Prostate gland (tissue), 2 donors: ENCODE measurements at regions not wholly inside any gene's neighbourhood (a gene's known extent, or its start where the extent isn't known, plus 50 kb on each side); places are given as distances from the start of the nearest gene placed in this dataset.

Experiments used
- DNase-seq: peaks from one replicate; pipeline ENCODE4 v3.0.0-alpha.2; 2019; ENCODE audit warnings: low spot score
- H3K27ac ChIP-seq, 2 donors: fragments of 200-600 bp; sonication (generic); 2 replicates each; pipeline ENCODE4 v1.5.1; 2017 to 2019
- H3K27me3 ChIP-seq: fragments of 200-600 bp; sonication (generic); replicated peaks from 2 replicates; pipeline ENCODE4 v1.5.1; 2019; ENCODE audit not compliant: insufficient read depth
- H3K36me3 ChIP-seq, 2 donors: fragments of 200-600 bp; sonication (generic); 1 replicate in 1 of 2; 2 replicates in 1 of 2; pipeline versions ENCODE4 v1.5.1 to v1.8.1; 2017 to 2019
- H3K4me1 ChIP-seq: fragments of 200-600 bp; sonication (generic); replicated peaks from 2 replicates; pipeline ENCODE4 v1.5.1; 2019
- H3K4me3 ChIP-seq, 2 donors: fragments of 200-600 bp; sonication (generic); 2 replicates each; pipeline ENCODE4 v1.5.1; 2017 to 2019
- H3K9me3 ChIP-seq: fragments of 200-600 bp; sonication (generic); 2 replicates; pipeline ENCODE4 v1.5.1; 2017
- POLR2A ChIP-seq: fragments of 450-650 bp; IDR thresholded peaks from one replicate; pipeline ENCODE4 v1.6.1; 2016; ENCODE audit warnings: antibody characterized with exemption, mild to moderate bottlenecking
- POLR2AphosphoS5 ChIP-seq: sonication (generic); formaldehyde crosslinking; IDR thresholded peaks from one replicate; pipeline ENCODE4 v1.6.1; 2017; ENCODE audit warnings: antibody characterized with exemption
- WGBS: methylation state at CpG from one replicate; pipeline ENCODE4 v1.1.5; 2018; 5-methylcytosine and 5-hydroxymethylcytosine counted together
- intact Hi-C: fragments of 100-400 bp; cut with DNase I; formaldehyde crosslinking; loops from one replicate; pipeline ENCODE4 v1.14.2; 2022
- TF ChIP-seq, protein P1 (sequence below), 4 experiments: fragments of 200-600 bp in 2 of 4; fragments of 450-650 bp in 2 of 4; sonication (generic) in 2 of 4; IDR thresholded peaks; 1 replicate in 3 of 4; 2 replicates in 1 of 4; pipeline ENCODE4 v1.5.1; 2016 to 2019; ENCODE audit warnings: antibody characterized with exemption in 4 of 4, mild to moderate bottlenecking in 2 of 4, moderate library complexity in 2 of 4

DNA sequence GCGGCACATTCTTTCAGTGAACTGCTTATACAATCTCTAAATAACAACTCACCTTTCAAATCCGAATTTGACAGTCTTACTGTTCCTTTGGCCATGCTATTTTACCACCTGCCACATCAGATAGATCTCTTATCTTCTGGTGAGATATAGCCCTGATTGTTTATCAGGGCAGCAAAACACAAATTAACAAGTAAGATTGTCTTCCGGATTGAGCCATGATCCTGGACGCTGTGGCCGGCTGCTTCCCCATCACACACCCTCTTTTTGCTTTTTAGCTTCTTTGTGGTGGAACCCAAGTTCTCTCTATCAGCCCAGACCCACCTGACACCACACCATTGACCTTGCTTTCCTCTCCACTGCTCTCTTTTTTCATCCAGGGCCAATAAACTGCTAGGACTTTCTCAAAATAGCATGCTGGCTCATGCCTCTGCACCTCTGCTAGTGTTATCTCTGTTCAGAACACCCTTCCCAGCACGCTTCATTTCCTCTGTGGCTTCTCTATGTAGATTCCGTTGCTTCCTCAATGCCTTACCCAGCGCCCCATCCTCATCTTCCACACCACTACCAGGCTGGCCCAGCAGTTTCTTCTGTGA lies 111.8 kb upstream of the CNTNAP5 start:
- 52% methylated on average over 8 of the region's 8 CpGs for WGBS
- Histone ChIP-seq H3K27ac (no peak overlapping the region), H3K36me3 (no peaks in the 10 kb centered on the region), H3K27me3 (no peaks in the 10 kb centered on the region), H3K4me3 (no peak overlapping the region), H3K9me3 (no peaks in the 10 kb centered on the region), H3K4me1 (no peaks in the 10 kb centered on the region)
- intact Hi-C loops: no loop called here
- DNase-seq: no peak
- TF ChIP-seq POLR2AphosphoS5 (no peak), POLR2A (no peak)
- TF ChIP-seq, protein P1, sequence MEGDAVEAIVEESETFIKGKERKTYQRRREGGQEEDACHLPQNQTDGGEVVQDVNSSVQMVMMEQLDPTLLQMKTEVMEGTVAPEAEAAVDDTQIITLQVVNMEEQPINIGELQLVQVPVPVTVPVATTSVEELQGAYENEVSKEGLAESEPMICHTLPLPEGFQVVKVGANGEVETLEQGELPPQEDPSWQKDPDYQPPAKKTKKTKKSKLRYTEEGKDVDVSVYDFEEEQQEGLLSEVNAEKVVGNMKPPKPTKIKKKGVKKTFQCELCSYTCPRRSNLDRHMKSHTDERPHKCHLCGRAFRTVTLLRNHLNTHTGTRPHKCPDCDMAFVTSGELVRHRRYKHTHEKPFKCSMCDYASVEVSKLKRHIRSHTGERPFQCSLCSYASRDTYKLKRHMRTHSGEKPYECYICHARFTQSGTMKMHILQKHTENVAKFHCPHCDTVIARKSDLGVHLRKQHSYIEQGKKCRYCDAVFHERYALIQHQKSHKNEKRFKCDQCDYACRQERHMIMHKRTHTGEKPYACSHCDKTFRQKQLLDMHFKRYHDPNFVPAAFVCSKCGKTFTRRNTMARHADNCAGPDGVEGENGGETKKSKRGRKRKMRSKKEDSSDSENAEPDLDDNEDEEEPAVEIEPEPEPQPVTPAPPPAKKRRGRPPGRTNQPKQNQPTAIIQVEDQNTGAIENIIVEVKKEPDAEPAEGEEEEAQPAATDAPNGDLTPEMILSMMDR (IDR thresholded peaks at IDR 0.05): no peak

DNA sequence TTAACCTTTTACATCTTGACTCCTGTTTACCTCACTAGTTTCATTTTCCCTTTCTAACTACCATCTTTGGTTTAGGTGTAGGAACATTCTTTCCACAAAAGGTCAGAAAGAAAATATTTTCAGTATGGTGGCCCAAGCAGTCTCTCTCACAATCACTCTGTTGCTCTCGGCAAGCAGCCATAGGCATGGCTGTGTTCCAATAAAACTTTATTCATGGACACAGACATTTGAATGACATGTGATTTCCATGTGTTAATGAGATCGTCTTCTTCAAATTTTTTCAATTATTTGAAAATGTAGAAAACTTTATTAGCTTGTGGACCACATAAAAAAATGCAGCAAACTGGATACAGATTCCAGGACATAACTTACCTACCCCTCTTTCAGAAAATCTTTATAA lies 109.7 kb upstream of the CNTNAP5 start:
- H3K9me3 ChIP-seq: no peaks in the 10 kb centered on the region
- no peak overlapping the region for H3K27ac ChIP-seq
- no peaks in the 10 kb centered on the region for H3K4me1 ChIP-seq
- 93% methylated on average over 2 of the region's 2 CpGs for WGBS
- no peaks in the 10 kb centered on the region for H3K27me3 ChIP-seq
- DNase-seq: no peak
- no peaks in the 10 kb centered on the region for H3K36me3 ChIP-seq
- TF ChIP-seq POLR2AphosphoS5 (no peak), POLR2A (no peak)
- TF ChIP-seq, protein P1 (IDR thresholded peaks at IDR 0.05): no peak
- intact Hi-C loops: no loop called here
- H3K4me3 ChIP-seq: no peak overlapping the region

DNA sequence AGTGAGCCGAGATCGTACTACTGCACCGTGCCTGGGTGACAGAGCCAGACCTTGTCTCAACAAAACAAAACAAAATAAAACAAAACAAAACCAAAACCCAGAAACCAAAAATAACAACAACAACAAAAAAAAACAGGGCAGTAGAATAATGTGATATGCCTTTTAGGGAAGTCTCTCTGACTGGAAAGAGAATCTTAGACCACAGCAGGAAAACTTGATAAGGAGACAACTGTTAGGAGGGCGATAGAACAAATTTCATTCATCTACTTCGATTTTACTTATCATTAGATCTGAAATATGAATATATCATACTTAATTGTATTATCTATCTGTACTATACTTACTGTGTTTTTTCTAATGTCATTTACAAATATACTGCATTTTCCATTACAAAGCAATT lies 109.0 kb upstream of the CNTNAP5 start:
- Histone ChIP-seq H3K27ac (no peak overlapping the region), H3K27me3 (no peaks in the 10 kb centered on the region), H3K9me3 (no peaks in the 10 kb centered on the region), H3K4me3 (no peak overlapping the region), H3K4me1 (no peaks in the 10 kb centered on the region), H3K36me3 (no peaks in the 10 kb centered on the region)
- 83% methylated on average over 5 of the region's 5 CpGs for WGBS
- intact Hi-C loops: no loop called here
- TF ChIP-seq, protein P1 (IDR thresholded peaks at IDR 0.05): no peak
- TF ChIP-seq POLR2AphosphoS5: no peak
- no peak for TF ChIP-seq POLR2A
- DNase-seq: no peak

DNA sequence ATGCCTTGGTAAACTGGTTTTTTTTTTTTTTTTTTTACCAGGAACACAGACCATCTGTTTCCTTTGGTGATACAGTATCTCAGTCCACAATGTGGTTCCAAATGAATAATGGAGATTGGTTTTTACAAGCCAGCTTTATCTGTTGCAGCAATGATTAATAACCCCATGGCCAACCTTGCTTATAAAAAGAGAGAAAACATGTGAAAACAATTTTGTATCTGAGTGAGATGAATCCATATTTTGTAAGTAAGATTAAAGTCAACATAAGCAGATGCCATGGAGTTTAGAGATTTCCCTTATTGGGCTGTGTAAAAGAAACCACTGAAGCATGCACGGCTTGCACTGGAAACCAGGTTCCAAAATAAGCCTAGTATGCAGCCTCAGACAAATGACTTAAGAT lies 108.6 kb upstream of the CNTNAP5 start:
- intact Hi-C loops: no loop called here
- no peak overlapping the region for H3K4me3 ChIP-seq
- no peaks in the 10 kb centered on the region for H3K27me3 ChIP-seq
- WGBS: 46% methylated on average over 1 of the region's 1 CpG
- no peak overlapping the region for H3K27ac ChIP-seq
- no peak for DNase-seq
- no peaks in the 10 kb centered on the region for H3K36me3 ChIP-seq
- H3K4me1 ChIP-seq: no peaks in the 10 kb centered on the region
- TF ChIP-seq POLR2A (no peak), POLR2AphosphoS5 (no peak)
- TF ChIP-seq, protein P1 (IDR thresholded peaks at IDR 0.05): no peak
- H3K9me3 ChIP-seq: no peaks in the 10 kb centered on the region

DNA sequence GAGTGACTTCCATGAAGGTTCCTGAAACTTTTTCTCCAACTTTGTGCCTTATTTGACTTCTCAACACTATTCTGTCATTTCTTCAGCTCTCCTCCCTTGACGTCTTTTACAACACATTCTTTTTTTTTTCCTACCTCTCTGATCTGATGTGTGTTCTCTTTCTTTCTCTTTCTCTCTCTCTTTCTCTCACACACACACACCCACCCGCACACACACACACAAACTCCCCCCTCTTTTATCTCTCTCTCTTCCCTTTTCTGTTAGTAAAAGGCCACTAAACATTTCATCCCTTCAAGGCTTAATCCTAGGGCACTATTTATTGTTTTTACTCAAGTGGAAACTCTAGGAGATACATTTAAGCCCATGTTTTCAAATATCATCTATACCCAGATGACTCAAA lies 107.8 kb upstream of the CNTNAP5 start:
- TF ChIP-seq POLR2A: no peak
- no peak for TF ChIP-seq POLR2AphosphoS5
- TF ChIP-seq, protein P1 (IDR thresholded peaks at IDR 0.05): no peak
- WGBS: 53% methylated on average over 2 of the region's 2 CpGs

More for the DNA sequence above, 107.8 kb upstream of the CNTNAP5 start:
- H3K36me3 ChIP-seq: no peaks in the 10 kb centered on the region
- H3K4me1 ChIP-seq: no peaks in the 10 kb centered on the region
- H3K9me3 ChIP-seq: no peaks in the 10 kb centered on the region
- intact Hi-C loops: no loop called here
- no peaks in the 10 kb centered on the region for H3K27me3 ChIP-seq
- no peak overlapping the region for H3K27ac ChIP-seq
- no peak overlapping the region for H3K4me3 ChIP-seq
- no peak for DNase-seq
